HFF-Myc (cell line): ENCODE measurements at regions not wholly inside any gene's neighbourhood (a gene's known extent, or its start where the extent isn't known, plus 50 kb on each side); places are given as distances from the start of the nearest gene placed in this dataset.
"Not testable (repeated sequence)": the region's sequence is repeated elsewhere in the genome, so short reads cannot be mapped to it uniquely, and the experiment has no call there.

Source experiments
- DNase-seq: peaks from one replicate; pipeline ENCODE4 v3.0.0-alpha.2; 2011; ENCODE audit warnings: low read depth; ENCODE audit errors: extremely low read depth
- H3K4me3 ChIP-seq: replicated peaks from 2 replicates; pipeline ENCODE4 v1.5.1; 2011; ENCODE audit warnings: low read depth, mild to moderate bottlenecking, control low read depth, low read length
- TF ChIP-seq, protein P1 (sequence below): IDR thresholded peaks from 2 replicates; pipeline ENCODE4 v1.5.1; 2012; ENCODE audit warnings: mild to moderate bottlenecking, low read depth, low read length, control low read depth; ENCODE audit errors: missing control alignments

DNA sequence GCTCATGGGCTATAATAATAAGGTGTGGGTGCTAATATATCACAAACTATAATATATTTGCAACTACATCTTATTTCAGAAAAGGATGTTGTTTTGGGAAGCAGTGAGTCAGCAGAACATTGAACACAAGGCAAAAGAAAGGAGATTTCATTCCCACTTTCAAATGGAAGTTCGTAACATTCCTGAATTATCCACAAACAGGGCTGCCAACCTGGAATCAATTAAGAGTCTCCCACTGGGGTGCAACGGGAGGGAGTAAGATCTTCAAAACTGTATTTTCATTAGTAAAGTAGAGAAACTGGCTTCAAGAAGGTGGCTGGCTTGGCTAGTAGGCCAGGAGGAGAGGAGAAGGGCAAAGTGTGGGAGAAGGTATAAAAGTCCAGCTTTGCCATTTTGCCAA is 479.6 kb downstream of the CNTN3 start:
- DNase-seq = no peak
- TF ChIP-seq, protein P1, sequence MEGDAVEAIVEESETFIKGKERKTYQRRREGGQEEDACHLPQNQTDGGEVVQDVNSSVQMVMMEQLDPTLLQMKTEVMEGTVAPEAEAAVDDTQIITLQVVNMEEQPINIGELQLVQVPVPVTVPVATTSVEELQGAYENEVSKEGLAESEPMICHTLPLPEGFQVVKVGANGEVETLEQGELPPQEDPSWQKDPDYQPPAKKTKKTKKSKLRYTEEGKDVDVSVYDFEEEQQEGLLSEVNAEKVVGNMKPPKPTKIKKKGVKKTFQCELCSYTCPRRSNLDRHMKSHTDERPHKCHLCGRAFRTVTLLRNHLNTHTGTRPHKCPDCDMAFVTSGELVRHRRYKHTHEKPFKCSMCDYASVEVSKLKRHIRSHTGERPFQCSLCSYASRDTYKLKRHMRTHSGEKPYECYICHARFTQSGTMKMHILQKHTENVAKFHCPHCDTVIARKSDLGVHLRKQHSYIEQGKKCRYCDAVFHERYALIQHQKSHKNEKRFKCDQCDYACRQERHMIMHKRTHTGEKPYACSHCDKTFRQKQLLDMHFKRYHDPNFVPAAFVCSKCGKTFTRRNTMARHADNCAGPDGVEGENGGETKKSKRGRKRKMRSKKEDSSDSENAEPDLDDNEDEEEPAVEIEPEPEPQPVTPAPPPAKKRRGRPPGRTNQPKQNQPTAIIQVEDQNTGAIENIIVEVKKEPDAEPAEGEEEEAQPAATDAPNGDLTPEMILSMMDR = no peak
- no peak overlapping the region for H3K4me3 ChIP-seq

DNA sequence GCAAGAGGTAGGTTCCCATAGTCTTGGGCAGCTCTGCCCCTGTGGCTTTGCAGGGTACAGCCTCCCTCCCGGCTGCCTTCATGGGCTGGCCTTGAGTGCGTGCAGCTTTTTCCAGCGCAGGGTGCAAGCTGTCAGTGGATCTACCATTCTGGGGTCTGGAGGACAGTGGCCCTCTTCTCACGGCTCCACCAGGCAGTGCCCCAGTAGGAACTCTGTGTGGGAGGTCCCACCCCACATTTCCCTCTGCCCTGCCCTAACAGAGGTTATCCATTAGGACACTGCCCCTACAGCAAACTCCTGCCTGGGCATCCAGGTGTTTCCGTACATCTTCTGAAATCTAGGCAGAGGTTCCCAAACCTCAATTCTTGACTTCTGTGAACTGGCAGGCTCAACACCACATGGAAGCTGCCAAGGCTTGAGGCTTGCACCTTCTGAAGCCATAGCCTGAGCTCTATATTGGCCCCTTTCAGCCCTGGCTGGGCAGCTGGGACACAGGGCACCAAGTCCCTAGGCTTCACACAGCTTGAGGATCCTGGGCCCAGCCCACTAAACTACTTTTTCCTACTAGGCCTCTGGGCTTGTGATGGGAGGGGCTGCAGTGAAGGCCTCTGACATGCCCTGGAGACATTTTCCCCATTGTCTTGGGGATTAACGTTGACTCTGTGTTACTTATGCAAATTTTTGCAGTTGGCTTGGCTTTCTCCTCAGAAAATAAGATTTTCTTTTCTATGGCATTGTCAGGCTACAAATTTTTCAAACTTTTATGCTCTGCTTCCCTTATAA is 482.7 kb downstream of the CNTN3 start:
- not testable (repeated sequence) for DNase-seq, H3K4me3 ChIP-seq

DNA sequence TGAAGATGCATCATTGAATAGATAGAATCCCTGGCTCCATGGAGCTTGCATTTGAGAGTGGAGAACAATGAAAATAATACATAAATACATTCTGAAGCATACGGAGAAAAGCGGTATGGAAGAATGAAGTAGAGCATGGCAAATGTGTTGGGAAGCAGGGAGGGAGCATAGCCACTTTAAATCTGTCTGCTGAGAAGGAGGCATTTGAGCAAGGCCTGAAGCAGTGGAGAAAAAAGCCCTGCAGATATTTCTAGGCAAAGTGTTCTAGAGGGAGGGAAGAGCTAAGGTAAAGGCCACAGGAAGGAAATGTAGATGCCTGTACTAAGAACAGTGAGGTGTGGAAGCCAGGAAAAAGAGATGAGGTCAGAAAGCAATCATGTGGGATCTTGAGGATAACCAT is 484.8 kb downstream of the CNTN3 start:
- TF ChIP-seq, protein P1 = no peak
- H3K4me3 ChIP-seq = no peak overlapping the region
- DNase-seq = no peak

DNA sequence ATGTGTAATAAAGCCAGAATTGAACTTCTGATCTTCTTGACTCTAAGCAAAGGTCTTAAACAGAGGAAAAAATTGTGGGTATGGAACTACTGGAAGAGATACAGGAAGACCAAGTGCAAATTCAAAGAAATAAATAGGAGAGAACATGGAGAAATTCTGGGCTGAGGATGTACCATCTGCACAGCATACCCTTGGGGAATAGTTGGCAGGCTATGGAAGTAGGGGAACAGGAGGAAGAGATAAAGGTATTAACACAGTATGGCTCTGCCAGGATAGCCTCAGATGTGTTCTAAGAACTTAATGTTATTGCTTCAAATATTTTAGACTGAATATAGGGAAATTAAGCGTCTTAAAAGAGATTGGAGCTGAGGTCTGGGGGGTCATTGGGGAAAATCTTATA is 485.4 kb downstream of the CNTN3 start:
- TF ChIP-seq, protein P1 = no peak
- no peak overlapping the region for H3K4me3 ChIP-seq
- no peak for DNase-seq

DNA sequence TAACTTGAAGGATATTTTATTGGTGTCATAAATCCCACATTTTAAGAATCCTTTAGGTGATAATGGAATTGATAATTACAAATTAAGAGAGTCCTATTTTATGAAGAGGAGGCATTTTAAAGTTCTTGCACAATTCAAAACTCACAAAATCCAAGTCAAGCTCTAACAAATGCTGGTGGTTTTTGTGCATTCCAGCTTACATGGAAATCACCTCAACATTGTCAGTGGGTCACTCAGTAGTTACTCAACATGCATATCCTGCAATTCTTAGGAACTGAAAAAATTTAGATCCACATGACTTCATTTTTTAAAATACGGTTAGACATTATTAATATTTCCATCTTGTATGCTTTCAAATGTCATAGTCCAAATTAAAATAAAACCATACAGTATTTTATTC is 487.2 kb downstream of the CNTN3 start:
- TF ChIP-seq, protein P1 = no peak
- H3K4me3 ChIP-seq = no peak overlapping the region
- DNase-seq = no peak

DNA sequence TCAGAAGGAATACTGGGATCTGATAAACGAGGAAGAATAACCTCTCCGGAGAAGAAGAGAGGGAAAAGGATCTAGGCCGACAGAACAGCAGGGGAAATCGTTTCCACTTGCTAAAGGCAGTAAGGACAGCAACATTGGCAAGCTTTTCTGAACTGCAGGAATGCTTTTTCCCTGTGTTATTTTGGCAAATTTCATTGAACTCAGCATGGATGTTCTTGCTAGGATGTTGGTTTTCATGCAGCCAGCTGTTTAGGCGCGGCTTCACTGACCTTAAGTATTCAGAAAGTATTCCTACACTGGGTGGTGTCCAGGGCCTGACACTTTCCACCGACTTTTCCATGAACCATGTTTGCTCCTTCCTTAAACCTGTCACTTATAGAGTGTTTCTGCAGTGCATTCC is 489.7 kb downstream of the CNTN3 start:
- TF ChIP-seq, protein P1 = no peak
- no peak for DNase-seq
- H3K4me3 ChIP-seq = no peak overlapping the region

DNA sequence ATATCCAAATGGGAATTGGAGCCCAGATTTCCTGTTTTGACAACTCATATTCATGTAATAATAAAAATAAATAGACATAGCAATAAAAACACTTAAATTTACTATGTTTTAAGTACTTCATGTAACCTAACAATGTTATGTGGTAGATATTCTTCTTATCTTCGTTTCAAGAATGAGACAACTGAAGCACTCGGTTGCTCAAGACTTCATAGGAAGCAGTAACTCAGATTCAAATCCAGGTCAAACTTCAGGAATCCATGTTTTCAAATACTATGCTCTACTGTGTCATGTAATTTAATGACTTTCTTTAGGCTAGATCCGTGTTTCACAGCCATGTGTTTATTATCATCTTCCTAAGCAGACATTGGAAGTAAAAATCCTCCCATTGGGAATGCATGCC is 492.2 kb downstream of the CNTN3 start:
- TF ChIP-seq, protein P1 = no peak

More for the DNA sequence above, 492.2 kb downstream of the CNTN3 start:
- H3K4me3 ChIP-seq = no peak overlapping the region
- DNase-seq = no peak
